GM12873 (cell line): ENCODE measurements at regions not wholly inside any gene's neighbourhood (a gene's known extent, or its start where the extent isn't known, plus 50 kb on each side); places are given as distances from the start of the nearest gene placed in this dataset.

Experiments
- TF ChIP-seq, protein P1 (sequence below): IDR thresholded peaks from 2 replicates; pipeline ENCODE4 v1.5.1; 2012; ENCODE audit warnings: low read depth, mild to moderate bottlenecking, moderate library complexity, low read length, control low read depth; ENCODE audit not compliant: insufficient read depth; ENCODE audit errors: missing control alignments

DNA sequence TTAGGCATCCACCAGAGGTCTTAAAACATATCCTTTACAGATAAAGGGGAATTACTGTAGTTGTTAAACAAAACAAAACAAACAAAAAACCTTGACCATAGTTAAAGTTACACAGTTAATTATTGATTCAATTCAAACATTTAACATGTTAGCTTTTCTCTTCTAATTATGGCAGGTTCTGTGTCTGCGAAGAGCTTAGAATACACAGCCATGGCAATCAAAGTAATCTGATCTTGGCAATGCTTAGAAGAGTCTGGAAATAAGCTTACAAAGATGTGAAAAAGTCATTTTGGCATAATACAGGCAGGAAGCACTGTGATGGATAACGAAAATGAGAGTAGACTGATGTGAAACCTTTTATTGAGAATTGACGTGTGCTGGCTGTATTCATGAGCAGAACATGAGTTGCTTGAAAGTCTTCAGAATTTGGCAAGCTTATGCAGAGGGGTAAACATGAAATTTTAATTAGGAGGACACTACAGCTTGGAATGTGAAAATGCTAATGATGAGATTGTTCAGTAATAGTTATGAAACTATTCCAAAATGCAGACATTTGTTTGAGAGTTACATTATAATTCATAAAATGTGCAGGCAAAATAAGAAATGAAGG, 629.6 kb downstream of the FSCB start:
- TF ChIP-seq, protein P1, sequence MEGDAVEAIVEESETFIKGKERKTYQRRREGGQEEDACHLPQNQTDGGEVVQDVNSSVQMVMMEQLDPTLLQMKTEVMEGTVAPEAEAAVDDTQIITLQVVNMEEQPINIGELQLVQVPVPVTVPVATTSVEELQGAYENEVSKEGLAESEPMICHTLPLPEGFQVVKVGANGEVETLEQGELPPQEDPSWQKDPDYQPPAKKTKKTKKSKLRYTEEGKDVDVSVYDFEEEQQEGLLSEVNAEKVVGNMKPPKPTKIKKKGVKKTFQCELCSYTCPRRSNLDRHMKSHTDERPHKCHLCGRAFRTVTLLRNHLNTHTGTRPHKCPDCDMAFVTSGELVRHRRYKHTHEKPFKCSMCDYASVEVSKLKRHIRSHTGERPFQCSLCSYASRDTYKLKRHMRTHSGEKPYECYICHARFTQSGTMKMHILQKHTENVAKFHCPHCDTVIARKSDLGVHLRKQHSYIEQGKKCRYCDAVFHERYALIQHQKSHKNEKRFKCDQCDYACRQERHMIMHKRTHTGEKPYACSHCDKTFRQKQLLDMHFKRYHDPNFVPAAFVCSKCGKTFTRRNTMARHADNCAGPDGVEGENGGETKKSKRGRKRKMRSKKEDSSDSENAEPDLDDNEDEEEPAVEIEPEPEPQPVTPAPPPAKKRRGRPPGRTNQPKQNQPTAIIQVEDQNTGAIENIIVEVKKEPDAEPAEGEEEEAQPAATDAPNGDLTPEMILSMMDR = no peak

DNA sequence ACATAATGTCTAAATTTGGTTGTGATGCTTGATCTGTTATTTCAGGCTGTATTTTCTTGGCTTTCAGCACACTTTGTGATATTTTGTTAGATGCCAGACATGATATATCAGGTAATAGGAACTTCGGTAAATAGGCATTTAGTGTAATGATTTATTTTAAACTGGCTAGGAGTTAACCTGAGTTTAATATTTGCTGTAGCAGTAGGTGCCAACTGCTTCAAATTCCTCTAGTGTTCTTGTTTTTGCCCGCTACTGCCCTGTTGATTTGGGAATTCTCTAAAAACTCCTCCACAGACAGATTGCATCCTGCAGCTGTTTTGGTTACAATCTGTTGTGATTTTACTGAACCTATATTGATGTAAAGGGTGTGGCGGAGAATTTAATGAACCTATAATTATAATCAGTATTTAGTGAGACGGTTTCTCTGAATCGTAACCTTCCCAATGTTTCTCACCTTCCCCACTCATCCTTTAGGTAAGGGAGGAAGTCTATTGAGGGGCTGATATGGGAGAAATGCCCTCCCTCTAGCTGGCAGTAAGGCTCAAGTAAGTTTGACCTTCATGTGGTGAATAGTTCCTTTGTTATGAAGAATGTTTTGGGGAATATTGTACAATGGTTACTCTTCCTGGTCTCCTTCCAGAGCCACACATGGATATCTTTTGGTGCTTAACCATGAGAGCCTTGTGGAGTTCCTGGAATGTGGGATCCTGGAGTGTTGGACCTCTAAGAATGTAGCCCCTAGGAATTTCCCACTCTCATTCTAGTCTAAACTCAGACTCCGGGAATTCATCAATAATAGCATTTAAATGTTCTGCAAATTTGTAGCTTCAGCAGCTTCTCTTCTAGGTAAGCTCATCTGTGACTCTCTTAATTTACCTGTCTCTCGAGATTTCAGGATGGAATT, 634.1 kb downstream of the FSCB start:
- TF ChIP-seq, protein P1 = no peak

DNA sequence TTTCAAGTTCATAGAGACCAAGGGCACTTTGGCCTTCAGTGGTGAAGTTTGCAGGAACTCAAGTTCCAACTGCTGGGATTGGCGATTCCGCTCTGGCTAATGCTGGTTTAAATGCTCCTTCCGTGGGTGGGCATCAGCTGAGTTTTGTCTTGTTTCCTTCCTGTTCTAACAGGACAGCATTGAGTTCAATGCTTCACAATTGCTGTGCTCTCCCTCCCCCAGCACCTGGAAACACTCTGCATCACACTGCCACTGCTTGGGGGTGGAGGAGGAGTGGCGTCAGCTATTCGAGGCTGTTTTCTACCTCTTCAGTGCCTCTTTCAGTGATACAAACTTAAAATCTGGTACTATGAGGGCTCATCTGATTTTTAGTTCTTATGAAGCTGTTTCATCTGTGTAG, 634.9 kb downstream of the FSCB start:
- TF ChIP-seq, protein P1 = no peak

DNA sequence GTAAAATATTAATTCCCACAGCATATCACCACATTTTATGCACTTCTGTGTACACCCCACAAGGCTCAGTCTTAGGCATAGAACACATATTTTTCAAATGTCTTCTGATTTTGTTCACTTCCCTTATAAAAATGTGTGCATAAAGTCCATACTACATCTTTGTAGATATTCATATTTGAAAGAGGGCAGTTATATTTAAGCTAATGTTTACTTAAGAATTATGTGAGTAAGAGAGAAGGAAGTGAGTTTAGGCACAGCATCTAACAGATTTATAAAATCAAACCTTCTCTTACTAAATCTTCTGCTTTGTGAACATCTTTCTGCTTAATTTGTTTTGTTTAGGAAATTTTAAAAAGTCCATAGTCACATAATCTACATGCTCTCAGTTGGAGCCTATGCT, 648.1 kb downstream of the FSCB start:
- TF ChIP-seq, protein P1 = no peak

DNA sequence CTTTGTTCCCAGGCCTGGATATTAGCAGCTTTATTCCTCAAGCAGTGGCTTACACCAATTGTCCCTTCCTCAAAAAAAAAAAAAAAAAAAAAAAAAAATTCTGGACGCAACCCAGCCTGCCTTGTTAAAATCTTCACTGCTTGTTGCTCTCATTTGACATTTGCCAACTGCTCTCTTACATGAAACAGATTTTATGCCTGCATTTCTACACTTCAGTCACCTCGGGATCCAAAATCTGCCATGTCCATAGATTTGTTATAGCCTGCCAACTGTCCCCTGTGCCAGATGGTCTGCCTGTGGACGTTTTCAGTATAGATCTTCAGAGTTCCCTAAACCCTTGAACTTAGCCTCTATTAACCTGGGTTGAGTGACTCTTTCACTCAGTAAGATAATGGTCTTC, 651.5 kb downstream of the FSCB start:
- TF ChIP-seq, protein P1 = no peak

DNA sequence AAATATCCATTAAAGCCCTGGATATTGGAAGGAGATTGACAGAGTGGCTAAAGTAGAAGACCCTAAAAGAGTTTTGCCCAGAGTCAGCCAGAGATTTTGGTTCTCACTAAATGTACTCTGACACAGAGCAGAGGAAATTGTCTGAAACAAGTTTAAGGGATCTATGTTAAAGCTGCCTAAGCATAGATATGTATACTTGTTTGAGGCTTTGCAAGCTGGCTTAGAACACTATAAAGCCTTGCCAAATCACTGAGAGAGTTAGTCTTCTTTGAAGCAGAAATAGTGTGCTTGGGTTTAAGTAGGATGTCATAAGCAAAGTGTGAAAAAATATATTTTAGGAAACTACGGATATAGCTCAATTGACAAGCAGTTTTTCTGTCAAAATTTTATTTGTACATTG, 653.5 kb downstream of the FSCB start:
- TF ChIP-seq, protein P1 = no peak

DNA sequence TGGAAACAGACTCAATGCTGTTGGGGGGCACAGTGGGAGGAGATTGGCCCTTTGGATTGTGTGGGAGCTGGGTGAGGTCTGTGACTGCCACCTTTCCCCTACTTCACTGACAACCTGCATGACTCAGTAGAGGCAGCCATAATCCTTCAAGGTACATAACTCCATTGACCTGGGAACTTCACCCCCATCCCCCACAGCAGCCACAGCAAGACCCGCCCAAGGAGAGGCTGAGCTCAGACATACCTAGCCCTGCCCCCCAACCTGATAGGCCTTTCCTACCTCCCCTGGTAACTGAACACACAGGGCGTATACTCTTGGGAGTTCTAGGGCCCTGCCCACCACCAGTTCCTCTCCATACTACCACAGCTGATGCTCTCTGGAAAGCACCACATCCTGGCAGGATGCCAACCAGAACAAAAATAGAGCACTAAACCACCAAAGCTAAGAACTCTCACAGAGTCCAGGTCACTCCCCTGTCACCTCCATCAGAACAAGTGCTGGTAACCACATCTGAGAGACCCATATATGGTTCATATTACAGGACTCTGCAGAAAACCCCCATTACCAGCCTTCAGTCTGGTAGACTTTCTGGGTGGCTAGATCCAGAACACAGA, 703.9 kb downstream of the FSCB start:
- TF ChIP-seq, protein P1 = no peak
